HL-60 (cell line): ENCODE measurements at regions not wholly inside any gene's neighbourhood (a gene's known extent, or its start where the extent isn't known, plus 50 kb on each side); places are given as distances from the start of the nearest gene placed in this dataset.

Experiments
- POLR2AphosphoS5 ChIP-seq: IDR thresholded peaks from 2 replicates; pipeline ENCODE4 v1.6.1; 2012; ENCODE audit warnings: low read depth
- TF ChIP-seq, protein P1 (sequence below): IDR thresholded peaks from 2 replicates; pipeline ENCODE4 v1.6.1; 2012; ENCODE audit warnings: low read depth; ENCODE audit not compliant: insufficient replicate concordance

- TF ChIP-seq, protein P1, sequence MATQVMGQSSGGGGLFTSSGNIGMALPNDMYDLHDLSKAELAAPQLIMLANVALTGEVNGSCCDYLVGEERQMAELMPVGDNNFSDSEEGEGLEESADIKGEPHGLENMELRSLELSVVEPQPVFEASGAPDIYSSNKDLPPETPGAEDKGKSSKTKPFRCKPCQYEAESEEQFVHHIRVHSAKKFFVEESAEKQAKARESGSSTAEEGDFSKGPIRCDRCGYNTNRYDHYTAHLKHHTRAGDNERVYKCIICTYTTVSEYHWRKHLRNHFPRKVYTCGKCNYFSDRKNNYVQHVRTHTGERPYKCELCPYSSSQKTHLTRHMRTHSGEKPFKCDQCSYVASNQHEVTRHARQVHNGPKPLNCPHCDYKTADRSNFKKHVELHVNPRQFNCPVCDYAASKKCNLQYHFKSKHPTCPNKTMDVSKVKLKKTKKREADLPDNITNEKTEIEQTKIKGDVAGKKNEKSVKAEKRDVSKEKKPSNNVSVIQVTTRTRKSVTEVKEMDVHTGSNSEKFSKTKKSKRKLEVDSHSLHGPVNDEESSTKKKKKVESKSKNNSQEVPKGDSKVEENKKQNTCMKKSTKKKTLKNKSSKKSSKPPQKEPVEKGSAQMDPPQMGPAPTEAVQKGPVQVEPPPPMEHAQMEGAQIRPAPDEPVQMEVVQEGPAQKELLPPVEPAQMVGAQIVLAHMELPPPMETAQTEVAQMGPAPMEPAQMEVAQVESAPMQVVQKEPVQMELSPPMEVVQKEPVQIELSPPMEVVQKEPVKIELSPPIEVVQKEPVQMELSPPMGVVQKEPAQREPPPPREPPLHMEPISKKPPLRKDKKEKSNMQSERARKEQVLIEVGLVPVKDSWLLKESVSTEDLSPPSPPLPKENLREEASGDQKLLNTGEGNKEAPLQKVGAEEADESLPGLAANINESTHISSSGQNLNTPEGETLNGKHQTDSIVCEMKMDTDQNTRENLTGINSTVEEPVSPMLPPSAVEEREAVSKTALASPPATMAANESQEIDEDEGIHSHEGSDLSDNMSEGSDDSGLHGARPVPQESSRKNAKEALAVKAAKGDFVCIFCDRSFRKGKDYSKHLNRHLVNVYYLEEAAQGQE: no peak
- TF ChIP-seq POLR2AphosphoS5: no peak
Observed at GRCh38 chr3:174620138-174620537, 239.0 kb upstream of the NAALADL2 start.
